GM18519 (cell line): ENCODE measurements at regions not wholly inside any gene's neighbourhood (a gene's known extent, or its start where the extent isn't known, plus 50 kb on each side); places are given as distances from the start of the nearest gene placed in this dataset.
"Not testable (repeated sequence)": the region's sequence is repeated elsewhere in the genome, so short reads cannot be mapped to it uniquely, and the experiment has no call there.

Source experiments
- ATAC-seq: cut with Tn5 transposase; IDR thresholded peaks from one replicate; pipeline ENCODE4 v1.9.1; 2021; ENCODE audit warnings: mild to moderate bottlenecking, moderate library complexity; ENCODE audit not compliant: unreplicated experiment, low FRiP score

DNA sequence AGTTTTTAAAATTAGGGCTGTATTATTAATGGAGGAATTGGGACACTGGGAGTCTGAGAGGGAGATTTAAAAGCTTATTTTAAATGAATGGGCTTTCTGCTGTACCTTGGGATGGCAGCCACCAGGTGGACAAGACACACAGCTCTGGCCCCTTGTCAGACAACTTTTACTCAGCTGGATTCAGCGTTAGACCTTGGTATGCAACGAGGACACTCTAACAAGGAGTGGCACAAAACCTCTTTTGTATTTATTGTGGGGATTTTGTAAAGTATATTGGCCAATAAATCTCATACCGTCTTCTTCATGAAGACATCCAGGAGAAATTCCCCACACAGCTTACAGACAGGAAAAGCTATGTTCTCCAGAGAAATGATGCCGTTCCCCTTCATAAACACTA is 105.7 kb downstream of the LCA5 start:
- no peak for ATAC-seq

- ATAC-seq: no peak
These were observed 106.2 kb downstream of the LCA5 start for GRCh38 chr6:79430913-79431536.

DNA sequence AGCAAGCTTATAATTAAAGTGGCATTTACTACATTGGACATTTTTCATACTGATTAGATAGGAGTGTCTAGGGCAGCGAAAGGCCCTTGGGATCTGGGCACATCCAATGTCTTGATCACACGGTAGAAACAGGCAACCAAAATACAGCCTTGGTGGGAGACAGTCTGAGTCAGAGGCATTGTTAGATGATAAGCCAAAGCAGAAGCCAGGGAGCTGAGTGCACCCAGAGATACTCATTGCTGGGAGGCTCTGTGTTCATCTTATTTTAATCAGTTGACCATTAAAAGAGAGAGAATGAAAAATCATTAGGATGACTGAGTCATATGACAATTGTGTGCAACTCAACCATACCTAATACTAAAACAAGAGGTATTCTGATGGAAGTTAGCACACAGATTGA is 109.5 kb downstream of the LCA5 start:
- no peak for ATAC-seq

DNA sequence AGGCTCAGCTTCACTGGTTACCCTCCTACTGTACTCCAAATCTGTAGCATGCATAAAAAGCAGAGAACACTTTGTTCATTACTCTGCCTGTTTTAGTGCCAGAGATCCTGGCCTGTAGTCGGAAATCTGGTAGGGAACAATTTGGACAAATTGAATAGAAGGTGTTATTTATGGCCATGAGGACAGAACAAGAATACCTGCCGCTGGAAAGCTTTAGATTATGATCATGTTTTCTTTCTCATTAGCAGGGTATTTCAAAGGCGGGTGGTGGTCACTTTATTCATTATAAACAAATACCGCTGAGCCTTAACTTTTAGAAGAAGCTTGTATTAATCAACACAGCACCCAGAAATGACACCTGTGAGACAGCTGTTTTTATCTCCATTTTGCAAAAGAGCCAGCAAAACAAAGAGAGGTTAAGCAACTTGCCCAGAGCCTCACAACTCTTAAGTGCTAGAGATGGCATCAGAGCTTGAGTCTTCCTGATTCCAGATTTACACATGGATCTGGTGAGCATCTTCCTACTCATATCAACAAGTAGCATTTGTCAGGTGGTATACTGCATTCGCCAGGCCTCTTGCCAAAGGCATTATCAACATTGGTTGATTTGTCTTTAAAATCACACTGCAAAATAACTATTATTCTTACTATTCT is 110.5 kb downstream of the LCA5 start:
- ATAC-seq: no peak

- ATAC-seq: no peak
These were observed 111.5 kb downstream of the LCA5 start for GRCh38 chr6:79425589-79426311.

DNA sequence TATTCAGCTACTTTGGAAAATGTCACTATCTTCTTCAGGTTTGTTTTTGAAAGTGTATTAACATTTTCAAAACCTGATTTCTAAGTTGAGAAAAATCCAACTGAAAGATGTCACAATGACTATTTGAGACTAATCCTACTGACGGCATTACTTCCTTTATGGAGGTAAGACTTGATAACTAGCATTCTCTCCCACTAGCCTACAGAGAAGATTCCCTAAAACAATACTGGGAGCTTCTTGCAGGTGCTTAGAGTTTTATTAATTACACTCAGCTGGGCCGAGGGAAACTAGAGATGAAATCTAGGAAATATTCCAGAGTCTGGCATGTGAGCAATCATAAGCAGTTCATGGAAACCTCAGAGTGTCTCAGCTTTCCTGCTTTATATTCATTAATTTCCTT is 114.0 kb downstream of the LCA5 start:
- ATAC-seq: no peak

- ATAC-seq: no peak
These were observed 114.6 kb downstream of the LCA5 start for GRCh38 chr6:79422666-79423065.

DNA sequence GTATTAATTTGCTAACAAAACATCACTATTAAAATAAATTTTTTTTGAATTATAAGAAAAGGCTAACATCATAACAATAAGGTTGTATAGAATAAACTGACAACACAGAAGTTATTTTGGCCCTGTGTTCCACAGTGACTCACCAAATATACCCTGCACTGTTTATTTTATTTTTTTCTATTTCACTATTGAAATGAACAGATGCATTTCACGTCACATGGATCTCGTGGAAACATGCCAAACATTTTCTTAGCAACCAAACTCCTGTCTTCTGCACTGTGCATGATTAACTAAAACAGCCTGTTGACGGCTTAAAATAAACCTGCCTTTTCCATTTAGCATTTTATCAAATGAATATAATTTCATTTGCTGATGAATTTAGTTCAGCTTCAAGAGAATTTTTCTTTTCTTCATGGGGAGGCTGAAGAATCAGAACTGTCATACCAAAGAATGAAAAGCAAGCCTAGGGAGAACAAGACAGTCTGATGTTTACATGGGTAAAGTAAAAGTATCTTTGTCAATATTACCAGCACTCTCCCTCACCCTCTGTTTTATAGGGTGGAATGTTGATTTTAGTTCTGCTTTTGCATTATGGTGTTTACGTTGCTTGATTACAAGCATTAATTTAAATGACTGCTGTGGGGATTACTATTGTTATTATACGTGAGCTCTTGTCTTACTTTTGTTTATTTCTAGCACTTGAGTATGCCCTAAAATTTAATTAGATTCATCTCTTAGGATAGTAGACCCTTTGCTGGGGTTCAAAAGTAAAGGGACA is 115.3 kb downstream of the LCA5 start:
- peak; percentile 84 for ATAC-seq

DNA sequence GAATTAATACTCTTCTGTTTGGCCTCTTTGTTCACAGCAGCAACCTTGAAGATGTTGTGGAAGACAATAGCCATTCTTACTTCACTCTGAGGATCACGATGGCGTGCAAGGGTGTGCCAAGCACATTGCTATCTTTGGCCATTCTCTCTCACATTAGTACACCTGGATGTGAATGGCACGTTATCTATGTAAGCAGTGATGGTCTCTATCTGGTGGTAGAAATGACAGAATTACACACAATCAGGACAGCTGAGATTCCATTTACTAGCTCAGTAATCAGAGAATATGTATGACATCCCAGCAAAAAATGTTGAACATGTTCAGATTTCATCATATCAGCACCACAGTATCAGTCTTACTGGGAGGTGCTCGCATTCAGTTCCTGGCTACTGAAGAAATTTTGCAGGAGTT is 116.2 kb downstream of the LCA5 start:
- no peak for ATAC-seq

DNA sequence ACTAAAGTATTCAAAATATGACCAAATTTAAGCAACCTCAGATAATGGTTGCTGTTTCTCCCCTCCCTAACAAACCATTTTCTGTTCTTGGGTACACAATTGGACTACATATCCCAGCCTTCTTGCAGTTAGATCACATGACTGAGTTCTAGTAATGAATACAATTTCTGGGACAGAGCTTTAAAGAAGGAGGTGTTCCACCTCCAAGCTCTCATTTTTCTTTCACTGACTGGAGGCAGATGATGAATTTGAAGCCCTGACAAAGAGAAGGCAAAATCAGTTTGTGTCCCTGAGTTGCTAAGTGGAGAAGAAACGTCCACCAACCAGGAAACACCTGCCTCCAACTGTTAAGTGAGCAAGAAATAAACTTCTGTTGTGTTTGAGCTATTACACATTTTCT is 117.2 kb downstream of the LCA5 start:
- no peak for ATAC-seq

DNA sequence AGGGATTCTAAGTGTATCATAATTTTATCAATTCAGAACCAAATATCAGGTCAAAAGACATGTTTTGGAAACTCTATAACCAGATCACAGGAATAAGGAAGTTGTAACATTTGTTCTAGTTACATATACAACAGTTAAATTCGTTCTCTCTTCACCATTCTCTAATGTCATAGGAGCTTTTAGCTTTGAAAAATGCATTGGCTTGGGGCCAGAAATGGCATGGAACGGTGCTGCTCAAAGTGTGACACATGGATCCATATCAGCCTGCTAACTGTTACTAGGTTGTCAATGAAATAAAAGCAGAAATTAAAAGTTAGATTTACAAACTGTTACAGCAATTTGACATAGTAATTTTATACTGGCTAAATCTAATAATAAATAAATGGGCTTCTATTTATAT is 120.3 kb downstream of the LCA5 start:
- ATAC-seq: no peak

DNA sequence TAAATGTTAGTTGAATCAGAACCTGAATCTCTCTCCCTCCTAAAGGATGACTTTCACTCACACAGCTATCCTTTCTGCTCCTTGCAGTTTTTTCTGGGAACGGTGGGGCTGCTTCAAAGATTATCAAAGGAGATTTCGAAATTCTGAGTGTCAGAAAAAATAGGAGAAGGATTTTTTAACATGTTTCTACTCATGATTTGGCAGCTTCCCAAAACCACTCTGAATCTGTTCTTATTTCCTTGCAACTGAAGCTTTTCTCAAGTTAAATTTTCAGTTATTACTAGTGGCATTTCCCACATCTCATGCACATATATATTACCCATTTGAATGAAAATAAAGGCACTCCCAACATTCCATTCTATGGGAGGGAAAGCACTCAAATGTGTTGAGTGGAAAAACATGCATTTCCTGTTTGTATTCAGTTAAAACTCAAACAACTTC is 123.6 kb downstream of the LCA5 start:
- ATAC-seq: no peak

- ATAC-seq: no peak
These were observed 126.4 kb downstream of the LCA5 start for GRCh38 chr6:79410806-79411205.

- no peak for ATAC-seq
These were observed 128.8 kb downstream of the LCA5 start for GRCh38 chr6:79408256-79408974.

- ATAC-seq: no peak
These were observed 132.6 kb downstream of the LCA5 start for GRCh38 chr6:79404677-79405076.

- ATAC-seq: no peak
These were observed 133.0 kb downstream of the LCA5 start for GRCh38 chr6:79404261-79404660.

DNA sequence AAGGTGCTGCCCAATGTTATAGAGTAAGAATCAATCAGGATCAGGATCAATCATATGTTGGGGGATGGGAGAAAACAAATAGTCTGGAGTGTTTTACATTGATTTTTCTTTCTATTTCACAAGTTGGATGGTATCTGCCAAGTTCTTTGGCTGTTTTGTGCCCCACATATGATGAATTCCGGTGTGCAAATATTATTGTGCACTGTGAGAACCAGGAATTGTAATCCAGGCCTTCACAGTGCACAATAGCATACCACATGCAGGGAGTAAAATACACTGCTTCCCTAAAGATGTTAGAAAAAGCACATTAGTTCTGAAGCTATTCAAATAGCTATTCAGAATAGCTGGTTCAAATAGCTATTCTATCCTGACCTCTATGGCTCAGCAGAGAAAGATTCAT is 133.7 kb downstream of the LCA5 start:
- ATAC-seq: no peak

DNA sequence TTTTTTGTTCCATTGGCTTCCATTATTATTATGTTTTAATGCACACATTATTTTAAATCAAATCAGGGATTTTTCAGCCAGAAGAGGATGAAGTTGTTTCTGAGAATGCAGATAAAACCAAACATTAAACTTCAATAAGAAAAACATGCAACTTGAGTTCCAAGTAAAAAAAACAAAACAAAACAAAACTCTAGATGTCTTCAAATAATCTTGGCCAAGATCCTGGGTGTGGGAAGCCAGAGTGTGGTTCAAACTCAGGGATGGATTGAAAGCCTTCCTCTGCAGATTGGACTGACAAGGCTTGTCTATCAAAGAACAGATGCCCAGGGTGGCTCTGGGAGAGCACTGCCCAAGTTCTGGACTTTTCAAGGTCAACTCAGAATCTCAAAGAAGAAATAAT is 134.1 kb downstream of the LCA5 start:
- no peak for ATAC-seq

GRCh38 chr6:79399499-79399898 is 137.7 kb downstream of the LCA5 start:
- ATAC-seq: no peak

- not testable (repeated sequence) for ATAC-seq
These were observed 138.6 kb downstream of the LCA5 start for GRCh38 chr6:79398617-79399016.
